Ovary (tissue), 7 donors: ENCODE measurements at regions not wholly inside any gene's neighbourhood (a gene's known extent, or its start where the extent isn't known, plus 50 kb on each side); places are given as distances from the start of the nearest gene placed in this dataset.

Source experiments
- DNase-seq, 5 donors: peaks; one replicate each; pipeline ENCODE4 v3.0.0-alpha.2; 2019 to 2020
- H3K27ac ChIP-seq, 2 donors: fragments of 200-600 bp; one replicate each; pipeline versions ENCODE4 v1.5.1 to v1.8.0; 2019 to 2022
- H3K27me3 ChIP-seq: fragments of 200-600 bp; one replicate; pipeline ENCODE4 v1.8.0; 2022
- H3K36me3 ChIP-seq: fragments of 200-600 bp; sonication (generic); one replicate; pipeline ENCODE4 v1.5.1; 2019
- H3K4me1 ChIP-seq: one replicate; pipeline ENCODE4 v1.8.1; 2013; ENCODE audit warnings: mild to moderate bottlenecking, moderate library complexity; ENCODE audit not compliant: insufficient read depth
- H3K4me3 ChIP-seq: fragments of 200-600 bp; sonication (generic); one replicate; pipeline ENCODE4 v1.5.1; 2017
- H3K9me3 ChIP-seq, 2 donors: fragments of 200-600 bp in 1 of 2; sonication (generic) in 1 of 2; one replicate each; pipeline versions ENCODE4 v1.5.1 to v1.8.1; 2013 to 2019; ENCODE audit warnings: mild to moderate bottlenecking in 1 of 2, moderate library complexity in 1 of 2
- EP300 ChIP-seq: sonication (generic); formaldehyde crosslinking; IDR thresholded peaks from one replicate; pipeline ENCODE4 v1.6.1; 2017; ENCODE audit warnings: antibody characterized with exemption
- POLR2A ChIP-seq: fragments of 450-650 bp; IDR thresholded peaks from one replicate; pipeline ENCODE4 v1.6.1; 2017; ENCODE audit warnings: antibody characterized with exemption, mild to moderate bottlenecking, moderate library complexity
- WGBS, 3 donors: extraction: QIAGEN DNeasy Blood & Tissue Kit in 1 of 3; methylation state at CpG; one replicate each; pipeline versions ENCODE4 v1.1.5 to v1.1.7; 2013 to 2017; 5-methylcytosine and 5-hydroxymethylcytosine counted together
- intact Hi-C, 4 donors: fragments of 100-400 bp; cut with DNase I; formaldehyde crosslinking; loops; one replicate each; pipeline versions ENCODE4 v1.11.0 to v1.15.1; 2022 to 2023
- TF ChIP-seq, protein P1 (sequence below), 3 donors: fragments of 450-650 bp in 2 of 3; fragments of 200-600 bp in 1 of 3; IDR thresholded peaks; one replicate each; pipeline versions ENCODE4 v1.5.1 to v1.8.0; 2016 to 2022; ENCODE audit warnings: antibody characterized with exemption in 3 of 3, mild to moderate bottlenecking in 1 of 3
- donor health status: DM: no; HTN: no; CAD: no; lungs with moderate emphysema.
- donor health status: DM: no; HTN: no; CAD: no.
- donor health status: Bipolar disorder and iron deficiency.
- donor health status: DM: no; HTN: no; CAD: no.
- donor health status: DM: yes; HTN: yes; CAD: no.

DNA sequence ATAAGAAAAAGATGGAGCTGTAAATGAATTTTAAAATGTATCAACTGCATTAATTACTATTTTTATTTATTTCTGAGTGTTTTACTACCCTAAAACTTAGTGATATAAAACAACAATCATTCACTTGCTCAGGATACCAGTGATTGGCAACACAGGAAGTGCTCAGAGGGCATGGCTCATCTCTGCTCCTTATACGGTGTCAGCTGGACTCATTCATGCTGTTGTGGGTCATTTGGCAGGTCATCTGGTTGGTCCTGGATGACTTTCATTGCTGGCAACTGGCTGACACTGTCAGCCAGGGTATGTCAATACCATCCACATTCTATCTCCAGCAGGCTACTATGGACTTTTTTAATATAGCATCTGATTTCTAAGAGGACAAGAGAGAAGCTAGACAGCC lies 689.6 kb upstream of the NECTIN3 start:
- Histone ChIP-seq H3K9me3 (no peaks in the 10 kb centered on the region), H3K27ac (no peak overlapping the region), H3K4me1 (no peaks in the 10 kb centered on the region), H3K27me3 (no peaks in the 10 kb centered on the region), H3K4me3 (no peak overlapping the region), H3K36me3 (no peaks in the 10 kb centered on the region)
- intact Hi-C loops: no loop called here
- no peak for DNase-seq
- WGBS, 3 donors: 46 to 54% (median 53%) methylated on average over 1 of the region's 1 CpG
- TF ChIP-seq POLR2A: no peak
- no peak for TF ChIP-seq EP300
- TF ChIP-seq, protein P1, sequence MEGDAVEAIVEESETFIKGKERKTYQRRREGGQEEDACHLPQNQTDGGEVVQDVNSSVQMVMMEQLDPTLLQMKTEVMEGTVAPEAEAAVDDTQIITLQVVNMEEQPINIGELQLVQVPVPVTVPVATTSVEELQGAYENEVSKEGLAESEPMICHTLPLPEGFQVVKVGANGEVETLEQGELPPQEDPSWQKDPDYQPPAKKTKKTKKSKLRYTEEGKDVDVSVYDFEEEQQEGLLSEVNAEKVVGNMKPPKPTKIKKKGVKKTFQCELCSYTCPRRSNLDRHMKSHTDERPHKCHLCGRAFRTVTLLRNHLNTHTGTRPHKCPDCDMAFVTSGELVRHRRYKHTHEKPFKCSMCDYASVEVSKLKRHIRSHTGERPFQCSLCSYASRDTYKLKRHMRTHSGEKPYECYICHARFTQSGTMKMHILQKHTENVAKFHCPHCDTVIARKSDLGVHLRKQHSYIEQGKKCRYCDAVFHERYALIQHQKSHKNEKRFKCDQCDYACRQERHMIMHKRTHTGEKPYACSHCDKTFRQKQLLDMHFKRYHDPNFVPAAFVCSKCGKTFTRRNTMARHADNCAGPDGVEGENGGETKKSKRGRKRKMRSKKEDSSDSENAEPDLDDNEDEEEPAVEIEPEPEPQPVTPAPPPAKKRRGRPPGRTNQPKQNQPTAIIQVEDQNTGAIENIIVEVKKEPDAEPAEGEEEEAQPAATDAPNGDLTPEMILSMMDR (IDR thresholded peaks at IDR 0.05): no peak

DNA sequence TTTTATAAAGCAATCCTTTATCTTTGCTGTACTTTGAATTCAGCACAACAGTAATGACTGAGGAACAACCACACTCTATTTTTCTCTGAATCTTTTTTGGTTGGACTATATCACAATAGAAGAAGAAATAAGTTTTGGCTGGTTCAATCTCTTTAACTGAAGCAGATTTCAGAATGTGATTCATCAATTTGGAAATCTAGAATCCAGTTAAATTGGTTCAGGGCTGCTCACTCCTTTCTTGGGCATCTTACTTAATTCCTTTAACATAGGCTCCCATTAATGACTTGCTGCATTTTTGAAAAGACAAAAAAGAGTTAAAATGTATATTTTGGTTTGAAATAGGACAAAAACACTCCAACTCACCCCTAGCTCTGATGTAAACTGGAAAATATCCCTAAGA lies 688.3 kb upstream of the NECTIN3 start:
- H3K4me3 ChIP-seq: no peak overlapping the region
- H3K27me3 ChIP-seq: no peaks in the 10 kb centered on the region
- intact Hi-C loops: no loop called here
- no peaks in the 10 kb centered on the region for H3K4me1 ChIP-seq
- no peak for TF ChIP-seq POLR2A
- TF ChIP-seq, protein P1 (IDR thresholded peaks at IDR 0.05): no peak
- TF ChIP-seq EP300: no peak
- no peaks in the 10 kb centered on the region for H3K36me3 ChIP-seq
- H3K9me3 ChIP-seq: no peaks in the 10 kb centered on the region
- DNase-seq: no peak
- no peak overlapping the region for H3K27ac ChIP-seq

DNA sequence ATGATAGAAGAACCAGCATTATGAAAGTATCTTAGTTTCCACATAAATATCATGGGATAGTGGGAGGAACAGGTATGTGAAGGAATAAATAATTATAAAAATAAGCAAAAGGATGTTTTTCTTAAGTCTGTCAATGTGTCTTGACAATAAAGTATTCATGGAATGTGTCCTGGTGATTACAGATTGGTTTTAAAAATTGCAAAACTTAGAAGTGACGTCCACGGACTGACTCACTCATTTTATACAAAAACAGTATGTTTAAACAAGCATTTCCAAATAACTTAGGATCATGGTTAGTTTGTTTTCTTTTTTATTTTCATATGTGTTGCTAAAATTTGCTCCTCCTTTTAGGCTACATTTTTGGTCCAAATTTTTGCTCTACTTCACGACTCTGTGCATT lies 687.0 kb upstream of the NECTIN3 start:
- Histone ChIP-seq H3K4me1 (no peaks in the 10 kb centered on the region), H3K4me3 (no peak overlapping the region), H3K9me3 (no peaks in the 10 kb centered on the region), H3K27me3 (no peaks in the 10 kb centered on the region), H3K27ac (no peak overlapping the region), H3K36me3 (no peaks in the 10 kb centered on the region)
- WGBS, 3 donors: 51 to 68% (median 59%) methylated on average over 3 of the region's 3 CpGs
- TF ChIP-seq EP300 (no peak), POLR2A (no peak)
- TF ChIP-seq, protein P1 (IDR thresholded peaks at IDR 0.05): no peak
- intact Hi-C loops: no loop called here
- DNase-seq: no peak

DNA sequence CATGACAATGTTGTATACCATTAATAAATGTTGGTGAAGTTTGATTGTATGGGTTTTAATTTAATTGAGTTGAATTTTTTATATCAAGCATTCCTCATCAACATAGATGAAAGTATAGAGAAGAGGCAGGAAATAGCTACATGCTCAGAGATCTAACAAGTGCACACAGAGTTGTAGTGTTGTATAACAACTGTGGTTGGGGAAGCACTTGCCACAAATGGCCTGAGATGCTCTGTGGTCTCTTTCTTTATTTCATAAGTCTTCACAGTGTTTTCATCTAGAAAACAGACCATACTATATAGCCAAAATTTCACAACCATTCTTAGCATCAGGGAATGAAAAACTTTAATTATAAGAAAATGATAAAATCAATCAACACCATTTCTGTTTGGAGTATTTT lies 682.6 kb upstream of the NECTIN3 start:
- Histone ChIP-seq H3K27ac (no peak overlapping the region), H3K4me3 (no peak overlapping the region), H3K27me3 (no peaks in the 10 kb centered on the region), H3K36me3 (no peaks in the 10 kb centered on the region), H3K4me1 (no peaks in the 10 kb centered on the region), H3K9me3 (no peaks in the 10 kb centered on the region)
- intact Hi-C loops: no loop called here
- no peak for DNase-seq
- TF ChIP-seq POLR2A (no peak), EP300 (no peak)
- TF ChIP-seq, protein P1 (IDR thresholded peaks at IDR 0.05): no peak

DNA sequence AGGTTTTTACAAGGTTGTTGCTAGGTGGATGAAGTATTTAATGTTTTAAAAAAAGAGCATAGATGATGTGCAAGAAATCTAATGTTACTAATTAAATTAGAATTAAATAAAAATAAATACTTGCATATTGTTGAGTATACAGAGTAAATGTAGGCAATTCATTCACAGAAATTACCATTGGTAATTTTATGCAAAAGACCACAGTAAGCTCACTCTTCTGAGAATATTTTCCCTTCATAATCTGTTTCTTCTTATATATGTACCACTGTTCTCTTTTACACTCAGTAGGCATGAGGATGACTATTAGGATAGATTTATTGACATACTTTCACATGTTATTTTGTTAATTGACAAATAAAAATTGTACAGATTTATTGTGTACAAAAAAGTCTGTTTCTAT lies 681.2 kb upstream of the NECTIN3 start:
- Histone ChIP-seq H3K4me1 (no peaks in the 10 kb centered on the region), H3K27me3 (no peaks in the 10 kb centered on the region), H3K9me3 (no peaks in the 10 kb centered on the region), H3K36me3 (no peaks in the 10 kb centered on the region), H3K27ac (no peak overlapping the region), H3K4me3 (no peak overlapping the region)
- TF ChIP-seq EP300: no peak
- TF ChIP-seq, protein P1 (IDR thresholded peaks at IDR 0.05): no peak
- no peak for TF ChIP-seq POLR2A
- DNase-seq: no peak
- intact Hi-C loops: no loop called here
